Left ventricle myocardium inferior (tissue), 1 donor: ENCODE measurements at regions not wholly inside any gene's neighbourhood (a gene's known extent, or its start where the extent isn't known, plus 50 kb on each side); places are given as distances from the start of the nearest gene placed in this dataset.

ENCODE experiments used
- DNase-seq: peaks from one replicate; pipeline ENCODE4 v3.0.0-alpha.2; 2020
- H3K27ac ChIP-seq: fragments of 200-600 bp; replicated peaks from 2 replicates; pipeline ENCODE4 v1.8.0; 2021
- H3K27me3 ChIP-seq: fragments of 200-600 bp; 2 replicates; pipeline ENCODE4 v1.8.0; 2021; ENCODE audit warnings: low read depth
- H3K36me3 ChIP-seq: fragments of 200-600 bp; 2 replicates; pipeline ENCODE4 v1.8.0; 2021
- H3K4me1 ChIP-seq: fragments of 200-600 bp; 2 replicates; pipeline ENCODE4 v1.8.0; 2021
- H3K4me3 ChIP-seq: fragments of 200-600 bp; 2 replicates; pipeline ENCODE4 v1.8.0; 2021; ENCODE audit warnings: mild to moderate bottlenecking, moderate library complexity
- H3K9me3 ChIP-seq: fragments of 200-600 bp; replicated peaks from 2 replicates; pipeline ENCODE4 v1.8.0; 2021
- CTCF ChIP-seq: fragments of 200-600 bp; IDR thresholded peaks from 2 replicates; pipeline ENCODE4 v1.8.0; 2021; ENCODE audit warnings: antibody characterized with exemption, mild to moderate bottlenecking, borderline replicate concordance
- intact Hi-C: fragments of 100-400 bp; cut with micrococcal nuclease; formaldehyde crosslinking; loops from one replicate; pipeline ENCODE4 v1.11.0; 2022
- donor health status: DM: no; HTN: yes; CAD: no; lungs with severe emphysema.

GRCh38 chr4:100762738-100763137 is 244.9 kb upstream of the EMCN start:
- no peaks in the 10 kb centered on the region for H3K4me1 ChIP-seq
- H3K27me3 ChIP-seq: no peaks in the 10 kb centered on the region
- DNase-seq: no peak
- peaks cover 39% of the 10 kb centered on the region for H3K9me3 ChIP-seq
- intact Hi-C loops: no loop called here
- no peak for TF ChIP-seq CTCF
- no peak overlapping the region for H3K4me3 ChIP-seq
- no peaks in the 10 kb centered on the region for H3K36me3 ChIP-seq
- H3K27ac ChIP-seq: no peak overlapping the region

- intact Hi-C loops: no loop called here
- Histone ChIP-seq H3K4me3 (no peak overlapping the region), H3K4me1 (no peaks in the 10 kb centered on the region), H3K36me3 (no peaks in the 10 kb centered on the region), H3K27me3 (no peaks in the 10 kb centered on the region), H3K9me3 (peaks cover 34% of the 10 kb centered on the region), H3K27ac (no peak overlapping the region)
- no peak for TF ChIP-seq CTCF
- no peak for DNase-seq
Measured at GRCh38 chr4:100754751-100755150, 236.9 kb upstream of the EMCN start.

DNA sequence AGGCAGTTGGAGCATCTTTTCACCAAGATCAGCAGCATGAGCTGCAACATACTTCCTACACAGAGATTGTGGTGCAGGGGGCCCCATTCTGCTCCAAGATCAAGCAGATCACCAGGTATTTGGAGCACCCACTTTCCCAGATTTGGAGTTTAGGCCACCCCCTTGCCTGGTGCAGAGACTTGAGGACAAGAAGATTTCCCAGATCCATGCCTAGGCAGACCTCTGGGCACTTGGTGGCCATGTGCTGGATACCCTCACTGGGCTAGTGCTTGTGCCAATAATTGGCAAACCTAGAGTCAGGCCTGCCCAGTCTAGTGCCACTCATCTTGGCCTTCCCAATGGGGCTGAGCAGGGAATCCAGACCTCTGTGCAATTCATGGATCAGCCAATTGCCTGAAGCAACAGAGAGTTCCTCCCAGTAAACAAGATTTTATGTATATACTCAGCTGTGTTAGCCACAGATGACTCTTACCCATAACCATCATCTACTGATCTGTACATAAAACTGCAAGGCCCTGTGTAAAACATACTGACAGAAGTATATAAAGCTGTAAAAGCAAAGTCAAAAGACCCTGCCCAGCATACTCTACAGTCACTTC is 228.4 kb upstream of the EMCN start:
- H3K27me3 ChIP-seq: no peaks in the 10 kb centered on the region
- H3K36me3 ChIP-seq: no peaks in the 10 kb centered on the region
- no peak overlapping the region for H3K4me3 ChIP-seq
- no peak for DNase-seq
- intact Hi-C loops: no loop called here
- peaks cover 9% of the 10 kb centered on the region for H3K9me3 ChIP-seq
- H3K4me1 ChIP-seq: no peaks in the 10 kb centered on the region
- no peak overlapping the region for H3K27ac ChIP-seq
- TF ChIP-seq CTCF: no peak

DNA sequence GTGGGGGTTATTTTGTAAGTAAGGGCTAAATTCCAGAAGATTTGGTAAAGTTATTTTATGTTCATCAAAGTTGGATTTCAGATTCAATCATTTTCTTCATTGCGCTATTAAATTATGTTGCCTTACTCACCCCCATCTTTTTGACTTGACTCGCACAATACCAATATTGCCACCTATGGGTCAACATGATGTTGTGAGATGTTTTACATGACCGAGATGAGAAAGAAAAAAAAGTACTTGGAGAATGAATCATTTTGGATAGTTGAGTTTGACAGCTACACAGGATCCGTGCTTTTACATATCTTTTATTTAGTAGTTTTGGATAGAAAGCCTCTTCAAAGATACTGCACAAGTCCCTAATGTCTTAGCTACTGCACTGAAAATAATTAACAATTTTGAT is 224.2 kb upstream of the EMCN start:
- H3K36me3 ChIP-seq: no peaks in the 10 kb centered on the region
- intact Hi-C loops: no loop called here
- H3K4me3 ChIP-seq: no peak overlapping the region
- no peaks in the 10 kb centered on the region for H3K27me3 ChIP-seq
- peaks cover 10% of the 10 kb centered on the region for H3K4me1 ChIP-seq
- no peak overlapping the region for H3K27ac ChIP-seq
- no peak for DNase-seq
- peaks cover under 1% of the 10 kb centered on the region for H3K9me3 ChIP-seq
- peak; percentile 58 for TF ChIP-seq CTCF

GRCh38 chr4:100739426-100739825 is 221.6 kb upstream of the EMCN start:
- Histone ChIP-seq H3K36me3 (no peaks in the 10 kb centered on the region), H3K27me3 (no peaks in the 10 kb centered on the region), H3K4me3 (no peak overlapping the region), H3K27ac (no peak overlapping the region), H3K4me1 (peaks cover 16% of the 10 kb centered on the region), H3K9me3 (peaks cover 3% of the 10 kb centered on the region)
- no peak for DNase-seq
- TF ChIP-seq CTCF: no peak
- intact Hi-C loops: no loop called here
